ENCODE measurements at regions not wholly inside any gene's neighbourhood (a gene's known extent, or its start where the extent isn't known, plus 50 kb on each side); places are given as distances from the start of the nearest gene placed in this dataset.

DNA sequence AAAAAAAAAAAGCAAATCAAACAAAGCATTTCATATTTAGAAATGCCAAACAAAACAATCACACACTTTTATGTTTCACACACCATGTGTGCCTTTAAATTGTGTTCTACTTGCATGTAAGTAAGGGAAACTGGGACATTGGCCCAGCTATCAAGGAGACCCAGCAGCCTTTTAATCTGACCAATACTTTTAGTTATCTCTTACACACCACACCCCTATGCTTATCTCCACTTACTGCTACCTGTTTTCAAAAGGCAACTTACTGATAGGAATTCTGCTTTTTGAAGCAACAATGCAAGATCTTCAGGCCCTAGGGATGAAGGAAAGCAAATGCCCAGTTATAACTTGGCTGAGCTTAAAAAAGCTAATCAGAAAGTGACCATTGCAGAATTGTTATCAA, 1244.8 kb upstream of the SORCS1 start:
- DNase-seq (ENCODE audit: low spot score) (no peak), ATAC-seq (ENCODE audit: insufficient number of reproducible peaks, low FRiP score, low read depth) (no peak)
- Histone ChIP-seq H3K9me3 (no peaks in the 10 kb centered on the region), H3K36me3 (no peaks in the 10 kb centered on the region), H3K4me3 (no peak overlapping the region), H3K27ac (no peak overlapping the region), H3K4me1 (ENCODE audit: control insufficient read depth in 1 of 2, low read depth in 2 of 2) (no peaks in the 10 kb centered on the region), H3K27me3 (replicated peaks; ENCODE audit: insufficient read depth) (no peaks in the 10 kb centered on the region)
- TF ChIP-seq, protein P1, sequence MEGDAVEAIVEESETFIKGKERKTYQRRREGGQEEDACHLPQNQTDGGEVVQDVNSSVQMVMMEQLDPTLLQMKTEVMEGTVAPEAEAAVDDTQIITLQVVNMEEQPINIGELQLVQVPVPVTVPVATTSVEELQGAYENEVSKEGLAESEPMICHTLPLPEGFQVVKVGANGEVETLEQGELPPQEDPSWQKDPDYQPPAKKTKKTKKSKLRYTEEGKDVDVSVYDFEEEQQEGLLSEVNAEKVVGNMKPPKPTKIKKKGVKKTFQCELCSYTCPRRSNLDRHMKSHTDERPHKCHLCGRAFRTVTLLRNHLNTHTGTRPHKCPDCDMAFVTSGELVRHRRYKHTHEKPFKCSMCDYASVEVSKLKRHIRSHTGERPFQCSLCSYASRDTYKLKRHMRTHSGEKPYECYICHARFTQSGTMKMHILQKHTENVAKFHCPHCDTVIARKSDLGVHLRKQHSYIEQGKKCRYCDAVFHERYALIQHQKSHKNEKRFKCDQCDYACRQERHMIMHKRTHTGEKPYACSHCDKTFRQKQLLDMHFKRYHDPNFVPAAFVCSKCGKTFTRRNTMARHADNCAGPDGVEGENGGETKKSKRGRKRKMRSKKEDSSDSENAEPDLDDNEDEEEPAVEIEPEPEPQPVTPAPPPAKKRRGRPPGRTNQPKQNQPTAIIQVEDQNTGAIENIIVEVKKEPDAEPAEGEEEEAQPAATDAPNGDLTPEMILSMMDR (IDR thresholded peaks at IDR 0.05), result no peak

DNA sequence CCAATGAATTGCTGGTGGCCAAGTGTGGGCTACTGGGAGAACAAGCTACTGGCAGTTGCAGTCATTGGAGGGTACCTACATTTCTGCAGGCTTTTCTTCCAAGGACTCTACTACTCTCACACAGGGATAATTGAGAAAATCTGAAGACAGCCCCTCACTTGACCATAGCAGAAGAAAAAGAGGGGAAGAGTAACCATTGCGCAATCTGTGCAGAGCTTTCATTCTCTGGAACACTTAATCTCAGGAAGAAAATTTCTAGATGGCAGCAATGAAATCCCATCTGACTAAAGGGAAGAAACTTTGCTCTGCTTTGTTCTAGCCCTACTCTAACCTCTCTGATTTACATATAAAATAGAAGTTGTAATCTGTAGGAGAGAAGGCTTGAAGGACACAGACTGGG, 1239.6 kb upstream of the SORCS1 start:
- DNase-seq (ENCODE audit: low spot score), result no peak
- H3K36me3 ChIP-seq, result no peaks in the 10 kb centered on the region
- no peak for ATAC-seq (ENCODE audit: insufficient number of reproducible peaks, low FRiP score, low read depth)
- no peak overlapping the region for H3K4me3 ChIP-seq
- no peaks in the 10 kb centered on the region for H3K9me3 ChIP-seq
- H3K27ac ChIP-seq, result no peak overlapping the region
- TF ChIP-seq, protein P1 (IDR thresholded peaks at IDR 0.05), result no peak
- H3K4me1 ChIP-seq (ENCODE audit: control insufficient read depth in 1 of 2, low read depth in 2 of 2), result no peaks in the 10 kb centered on the region
- H3K27me3 ChIP-seq (replicated peaks; ENCODE audit: insufficient read depth), result no peaks in the 10 kb centered on the region

DNA sequence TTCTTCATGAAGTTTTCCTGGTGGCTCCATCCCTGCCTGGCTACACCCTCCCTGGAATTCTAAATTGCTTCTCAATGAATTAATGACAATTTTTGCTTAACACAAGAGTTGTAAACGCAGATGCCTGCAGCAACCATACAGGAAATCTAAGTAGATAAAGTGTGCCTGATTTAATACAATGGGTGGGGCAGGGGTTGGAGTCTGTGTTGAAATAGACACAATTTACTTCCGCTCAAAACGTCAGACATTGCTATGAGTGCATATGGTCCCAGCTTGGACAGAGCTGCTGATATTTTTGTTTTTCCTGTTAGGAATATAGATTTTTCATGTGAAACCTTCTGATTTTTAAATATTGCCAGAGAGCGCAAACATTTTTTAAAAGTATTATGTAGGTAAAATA, 1235.0 kb upstream of the SORCS1 start:
- Histone ChIP-seq H3K27ac (no peak overlapping the region), H3K9me3 (no peaks in the 10 kb centered on the region), H3K27me3 (replicated peaks; ENCODE audit: insufficient read depth) (no peaks in the 10 kb centered on the region), H3K4me3 (no peak overlapping the region), H3K4me1 (ENCODE audit: control insufficient read depth in 1 of 2, low read depth in 2 of 2) (no peaks in the 10 kb centered on the region), H3K36me3 (no peaks in the 10 kb centered on the region)
- TF ChIP-seq, protein P1 (IDR thresholded peaks at IDR 0.05), result no peak
- DNase-seq (ENCODE audit: low spot score), result no peak
- ATAC-seq (ENCODE audit: insufficient number of reproducible peaks, low FRiP score, low read depth), result no peak

DNA sequence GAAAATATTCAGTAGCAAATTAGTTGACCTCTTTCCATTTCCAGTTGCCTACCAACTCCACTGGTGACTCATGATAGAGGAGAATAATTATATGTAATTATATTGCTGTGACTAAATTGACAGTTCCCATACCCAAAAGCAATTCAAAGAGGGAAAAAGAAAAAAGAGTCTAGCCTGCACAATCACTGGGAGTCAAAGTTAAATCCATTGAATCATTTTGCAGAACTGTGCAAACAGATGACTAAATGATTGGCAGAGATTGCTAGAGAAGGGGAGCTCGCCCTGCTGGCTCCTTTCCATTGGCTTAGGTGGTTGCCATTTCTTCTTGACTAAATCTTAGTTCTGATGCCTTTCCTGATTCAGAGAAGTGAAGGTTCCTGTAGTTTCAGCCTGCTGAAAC, 1228.6 kb upstream of the SORCS1 start:
- Histone ChIP-seq H3K4me3 (no peak overlapping the region), H3K9me3 (no peaks in the 10 kb centered on the region), H3K36me3 (no peaks in the 10 kb centered on the region), H3K4me1 (ENCODE audit: control insufficient read depth in 1 of 2, low read depth in 2 of 2) (no peaks in the 10 kb centered on the region), H3K27me3 (replicated peaks; ENCODE audit: insufficient read depth) (no peaks in the 10 kb centered on the region), H3K27ac (no peak overlapping the region)
- TF ChIP-seq, protein P1 (IDR thresholded peaks at IDR 0.05), result no peak
- ATAC-seq (ENCODE audit: insufficient number of reproducible peaks, low FRiP score, low read depth), result no peak
- DNase-seq (ENCODE audit: low spot score), result no peak

DNA sequence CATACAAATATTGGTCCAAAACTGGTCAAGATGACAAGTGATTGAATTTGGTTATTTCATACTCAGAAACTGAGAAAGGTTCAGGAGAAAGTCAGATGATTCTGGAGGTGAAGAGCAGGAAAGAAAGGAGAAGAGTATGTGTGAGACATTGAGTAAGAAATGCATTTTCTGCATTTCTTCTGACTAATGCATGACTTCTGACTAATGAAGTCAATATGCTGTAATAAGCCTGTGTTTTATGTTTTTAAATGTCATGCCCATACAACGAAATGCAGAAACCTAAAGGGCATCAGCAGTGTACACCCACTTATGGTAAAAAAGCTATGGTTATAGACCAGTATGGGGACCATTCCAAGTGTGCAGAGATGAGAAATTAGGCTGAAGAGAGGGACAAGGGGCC, 1227.8 kb upstream of the SORCS1 start:
- no peaks in the 10 kb centered on the region for H3K9me3 ChIP-seq
- no peaks in the 10 kb centered on the region for H3K36me3 ChIP-seq
- TF ChIP-seq, protein P1 (IDR thresholded peaks at IDR 0.05), result no peak
- H3K27ac ChIP-seq, result no peak overlapping the region
- no peak for ATAC-seq (ENCODE audit: insufficient number of reproducible peaks, low FRiP score, low read depth)
- H3K4me1 ChIP-seq (ENCODE audit: control insufficient read depth in 1 of 2, low read depth in 2 of 2), result no peaks in the 10 kb centered on the region
- H3K4me3 ChIP-seq, result no peak overlapping the region
- H3K27me3 ChIP-seq (replicated peaks; ENCODE audit: insufficient read depth), result no peaks in the 10 kb centered on the region
- DNase-seq (ENCODE audit: low spot score), result no peak
